C4-2B (cell line): ENCODE measurements at regions not wholly inside any gene's neighbourhood (a gene's known extent, or its start where the extent isn't known, plus 50 kb on each side); places are given as distances from the start of the nearest gene placed in this dataset.

Source experiments
- CTCF ChIP-seq: fragments of 450-650 bp; conservative IDR thresholded peaks from 2 replicates; pipeline ENCODE4 v1.5.1; 2017; ENCODE audit warnings: mild to moderate bottlenecking
- ZFX ChIP-seq: fragments of 450-650 bp; IDR thresholded peaks from 2 replicates; pipeline ENCODE4 v1.6.1; 2017

- TF ChIP-seq CTCF: no peak
- no peak for TF ChIP-seq ZFX
These were observed 258.1 kb upstream of the C1orf87 start for GRCh38 chr1:60331647-60332046.
